ENCODE measurements at regions not wholly inside any gene's neighbourhood (a gene's known extent, or its start where the extent isn't known, plus 50 kb on each side); places are given as distances from the start of the nearest gene placed in this dataset.

GRCh38 chr9:107938801-107939386 lies 449.3 kb upstream of the KLF4 start:
- TF ChIP-seq CTCF (conservative IDR thresholded peaks at IDR 0.05; ENCODE audit: low read depth) = no peak
- H3K27ac ChIP-seq = no peak overlapping the region
- ChIA-PET CTCF (no interaction called here), POLR2A (ENCODE audit: low non-redundant PET) (no interaction called here)
- DNase-seq (ENCODE audit: low spot score) = no peak

GRCh38 chr9:107935931-107936330 lies 446.4 kb upstream of the KLF4 start:
- DNase-seq (ENCODE audit: low spot score) = no peak
- ChIA-PET CTCF (no interaction called here), POLR2A (ENCODE audit: low non-redundant PET) (no interaction called here)
- no peak overlapping the region for H3K27ac ChIP-seq
- TF ChIP-seq CTCF (conservative IDR thresholded peaks at IDR 0.05; ENCODE audit: low read depth) = no peak

GRCh38 chr9:107933516-107933915 lies 443.9 kb upstream of the KLF4 start:
- CTCF ChIA-PET = interaction anchor here (0.6 kb wide), 1 partner anchor 307 kb away, joined by 4 read pairs; no protein-coding TSS in a partner anchor

GRCh38 chr9:107933097-107933496 lies 443.5 kb upstream of the KLF4 start:
- ChIA-PET POLR2A (ENCODE audit: low non-redundant PET) (no interaction called here), CTCF (interaction anchor here (0.7 kb wide), 1 partner anchor 18 kb away, joined by 3 read pairs; no protein-coding TSS in a partner anchor)
- no peak for DNase-seq (ENCODE audit: low spot score)
- no peak for TF ChIP-seq CTCF (conservative IDR thresholded peaks at IDR 0.05; ENCODE audit: low read depth)
- H3K27ac ChIP-seq = no peak overlapping the region

More at GRCh38 chr9:107933516-107933915, 443.9 kb upstream of the KLF4 start:
- DNase-seq (ENCODE audit: low spot score) = no peak
- no peak for TF ChIP-seq CTCF (conservative IDR thresholded peaks at IDR 0.05; ENCODE audit: low read depth)
- H3K27ac ChIP-seq = no peak overlapping the region
- POLR2A ChIA-PET (ENCODE audit: low non-redundant PET) = no interaction called here

GRCh38 chr9:107932601-107933000 lies 443.0 kb upstream of the KLF4 start:
- ChIA-PET CTCF (interaction anchor here (0.7 kb wide), 1 partner anchor 19 kb away, joined by 3 read pairs; no protein-coding TSS in a partner anchor), POLR2A (ENCODE audit: low non-redundant PET) (no interaction called here)
- H3K27ac ChIP-seq = no peak overlapping the region
- no peak for DNase-seq (ENCODE audit: low spot score)
- no peak for TF ChIP-seq CTCF (conservative IDR thresholded peaks at IDR 0.05; ENCODE audit: low read depth)

GRCh38 chr9:107932046-107932445 lies 442.5 kb upstream of the KLF4 start:
- ChIA-PET POLR2A (ENCODE audit: low non-redundant PET) (no interaction called here), CTCF (interaction anchor here (0.5 kb wide), 1 partner anchor 506 kb away, joined by 3 read pairs; no protein-coding TSS in a partner anchor)
- TF ChIP-seq CTCF (conservative IDR thresholded peaks at IDR 0.05; ENCODE audit: low read depth) = no peak
- no peak overlapping the region for H3K27ac ChIP-seq
- no peak for DNase-seq (ENCODE audit: low spot score)
